ENCODE measurements at regions not wholly inside any gene's neighbourhood (a gene's known extent, or its start where the extent isn't known, plus 50 kb on each side); places are given as distances from the start of the nearest gene placed in this dataset.

- no peak overlapping the region for H3K4me3 ChIP-seq (ENCODE audit: low read length, poor library complexity, severe bottlenecking)
- no peaks in the 10 kb centered on the region for H3K27me3 ChIP-seq (ENCODE audit: insufficient read depth, low read length, poor library complexity, severe bottlenecking)
- no peaks in the 10 kb centered on the region for H3K79me2 ChIP-seq (ENCODE audit: insufficient read depth, low read length)
- no peaks in the 10 kb centered on the region for H3K9me2 ChIP-seq (replicated peaks; ENCODE audit: low read depth, low read length)
- H3K9ac ChIP-seq (ENCODE audit: low read depth, low read length, poor library complexity, severe bottlenecking), result no peak overlapping the region
- no peaks in the 10 kb centered on the region for H3K9me3 ChIP-seq (ENCODE audit: insufficient read depth, low read depth, low read length)
- no peaks in the 10 kb centered on the region for H4K20me1 ChIP-seq (ENCODE audit: insufficient read depth, low read length, poor library complexity, severe bottlenecking)
- no peak overlapping the region for H2AFZ ChIP-seq (ENCODE audit: low read length)
- H3K4me2 ChIP-seq (ENCODE audit: low read depth, low read length, poor library complexity, severe bottlenecking), result no peak overlapping the region
- H3K4me1 ChIP-seq (ENCODE audit: insufficient read depth, low read length, poor library complexity, severe bottlenecking), result no peaks in the 10 kb centered on the region
- no peak for TF ChIP-seq EZH2phosphoT487 (IDR thresholded peaks at IDR 0.05; ENCODE audit: borderline replicate concordance)
- TF ChIP-seq CTCF (conservative IDR thresholded peaks at IDR 0.05; ENCODE audit: low read length), result no peak
- H3F3A ChIP-seq (ENCODE audit: low read depth), result no peaks in the 10 kb centered on the region
- H3K36me3 ChIP-seq (ENCODE audit: insufficient read depth, low read length), result no peaks in the 10 kb centered on the region
These were observed 194.7 kb downstream of the SREK1 start for GRCh38 chr5:66338828-66339227.

- Histone ChIP-seq H3K36me3 (ENCODE audit: insufficient read depth, low read length) (no peaks in the 10 kb centered on the region), H3K27me3 (ENCODE audit: insufficient read depth, low read length, poor library complexity, severe bottlenecking) (no peaks in the 10 kb centered on the region), H3K4me3 (ENCODE audit: low read length, poor library complexity, severe bottlenecking) (no peak overlapping the region), H3K9me2 (replicated peaks; ENCODE audit: low read depth, low read length) (no peaks in the 10 kb centered on the region), H3K9me3 (ENCODE audit: insufficient read depth, low read depth, low read length) (no peaks in the 10 kb centered on the region), H3K4me1 (ENCODE audit: insufficient read depth, low read length, poor library complexity, severe bottlenecking) (no peaks in the 10 kb centered on the region), H3K9ac (ENCODE audit: low read depth, low read length, poor library complexity, severe bottlenecking) (no peak overlapping the region), H2AFZ (ENCODE audit: low read length) (no peak overlapping the region), H3K79me2 (ENCODE audit: insufficient read depth, low read length) (no peaks in the 10 kb centered on the region), H3F3A (ENCODE audit: low read depth) (no peaks in the 10 kb centered on the region), H4K20me1 (ENCODE audit: insufficient read depth, low read length, poor library complexity, severe bottlenecking) (no peaks in the 10 kb centered on the region), H3K4me2 (ENCODE audit: low read depth, low read length, poor library complexity, severe bottlenecking) (no peak overlapping the region)
- TF ChIP-seq EZH2phosphoT487 (IDR thresholded peaks at IDR 0.05; ENCODE audit: borderline replicate concordance), result no peak
- no peak for TF ChIP-seq CTCF (conservative IDR thresholded peaks at IDR 0.05; ENCODE audit: low read length)
These were observed 195.8 kb downstream of the SREK1 start for GRCh38 chr5:66339896-66340295.

- H3K4me1 ChIP-seq (ENCODE audit: insufficient read depth, low read length, poor library complexity, severe bottlenecking), result no peaks in the 10 kb centered on the region
- H3K79me2 ChIP-seq (ENCODE audit: insufficient read depth, low read length), result no peaks in the 10 kb centered on the region
- no peak overlapping the region for H3K4me2 ChIP-seq (ENCODE audit: low read depth, low read length, poor library complexity, severe bottlenecking)
- H3K4me3 ChIP-seq (ENCODE audit: low read length, poor library complexity, severe bottlenecking), result no peak overlapping the region
- no peaks in the 10 kb centered on the region for H3K36me3 ChIP-seq (ENCODE audit: insufficient read depth, low read length)
- no peaks in the 10 kb centered on the region for H4K20me1 ChIP-seq (ENCODE audit: insufficient read depth, low read length, poor library complexity, severe bottlenecking)
- H2AFZ ChIP-seq (ENCODE audit: low read length), result no peak overlapping the region
- no peaks in the 10 kb centered on the region for H3K27me3 ChIP-seq (ENCODE audit: insufficient read depth, low read length, poor library complexity, severe bottlenecking)
- H3K9me2 ChIP-seq (replicated peaks; ENCODE audit: low read depth, low read length), result no peaks in the 10 kb centered on the region
- no peak overlapping the region for H3K9ac ChIP-seq (ENCODE audit: low read depth, low read length, poor library complexity, severe bottlenecking)
- H3F3A ChIP-seq (ENCODE audit: low read depth), result no peaks in the 10 kb centered on the region
- TF ChIP-seq CTCF (conservative IDR thresholded peaks at IDR 0.05; ENCODE audit: low read length), result no peak
- TF ChIP-seq EZH2phosphoT487 (IDR thresholded peaks at IDR 0.05; ENCODE audit: borderline replicate concordance), result no peak
- H3K9me3 ChIP-seq (ENCODE audit: insufficient read depth, low read depth, low read length), result no peaks in the 10 kb centered on the region
These were observed 196.7 kb downstream of the SREK1 start for GRCh38 chr5:66340786-66341185.
